GM12872 (cell line): ENCODE measurements at regions not wholly inside any gene's neighbourhood (a gene's known extent, or its start where the extent isn't known, plus 50 kb on each side); places are given as distances from the start of the nearest gene placed in this dataset.

Experiments
- TF ChIP-seq, protein P1 (sequence below): IDR thresholded peaks from 3 replicates; pipeline ENCODE4 v1.5.1; 2011; ENCODE audit warnings: low read depth, mild to moderate bottlenecking, low read length, moderate library complexity; ENCODE audit not compliant: insufficient read depth

DNA sequence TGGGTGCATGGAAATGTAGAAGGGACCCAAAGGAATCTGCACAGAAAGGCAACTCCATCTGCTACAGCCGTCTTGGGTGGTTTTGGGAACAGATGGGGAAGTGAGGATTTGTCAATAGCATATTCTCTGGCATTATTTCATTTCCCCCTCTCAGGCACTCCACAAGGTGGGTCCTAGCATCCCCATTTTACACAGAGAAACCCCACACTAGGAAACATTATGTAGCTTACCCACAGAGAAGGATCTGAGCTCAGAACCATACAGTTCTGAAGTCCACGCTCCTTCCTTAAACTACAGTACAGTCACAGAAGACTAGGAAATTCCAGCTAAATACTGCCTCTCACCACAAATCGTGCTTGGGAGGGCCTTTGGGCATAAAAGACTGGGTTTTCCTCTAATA, 61.2 kb upstream of the CTNNB1 start:
- TF ChIP-seq, protein P1, sequence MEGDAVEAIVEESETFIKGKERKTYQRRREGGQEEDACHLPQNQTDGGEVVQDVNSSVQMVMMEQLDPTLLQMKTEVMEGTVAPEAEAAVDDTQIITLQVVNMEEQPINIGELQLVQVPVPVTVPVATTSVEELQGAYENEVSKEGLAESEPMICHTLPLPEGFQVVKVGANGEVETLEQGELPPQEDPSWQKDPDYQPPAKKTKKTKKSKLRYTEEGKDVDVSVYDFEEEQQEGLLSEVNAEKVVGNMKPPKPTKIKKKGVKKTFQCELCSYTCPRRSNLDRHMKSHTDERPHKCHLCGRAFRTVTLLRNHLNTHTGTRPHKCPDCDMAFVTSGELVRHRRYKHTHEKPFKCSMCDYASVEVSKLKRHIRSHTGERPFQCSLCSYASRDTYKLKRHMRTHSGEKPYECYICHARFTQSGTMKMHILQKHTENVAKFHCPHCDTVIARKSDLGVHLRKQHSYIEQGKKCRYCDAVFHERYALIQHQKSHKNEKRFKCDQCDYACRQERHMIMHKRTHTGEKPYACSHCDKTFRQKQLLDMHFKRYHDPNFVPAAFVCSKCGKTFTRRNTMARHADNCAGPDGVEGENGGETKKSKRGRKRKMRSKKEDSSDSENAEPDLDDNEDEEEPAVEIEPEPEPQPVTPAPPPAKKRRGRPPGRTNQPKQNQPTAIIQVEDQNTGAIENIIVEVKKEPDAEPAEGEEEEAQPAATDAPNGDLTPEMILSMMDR, result no peak

DNA sequence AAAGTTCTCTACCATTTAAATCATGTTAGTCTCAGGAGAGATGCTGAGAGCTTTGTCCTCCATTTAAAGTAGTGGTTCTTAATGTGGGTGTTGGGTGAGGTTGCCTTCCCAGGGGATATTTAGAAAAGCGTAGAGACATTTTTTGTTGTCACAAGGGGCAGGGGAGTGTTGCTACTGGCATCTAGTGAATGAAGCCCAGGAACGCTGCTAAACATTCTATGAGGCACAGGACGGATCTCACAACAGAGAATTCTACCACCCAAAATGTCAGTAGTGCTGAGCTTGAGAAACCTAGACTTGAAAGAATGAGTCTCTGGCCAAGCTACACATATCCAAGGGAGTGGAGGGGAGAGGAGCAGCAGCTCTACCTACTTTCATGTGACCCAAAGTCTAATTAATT, 60.7 kb upstream of the CTNNB1 start:
- TF ChIP-seq, protein P1, result no peak

DNA sequence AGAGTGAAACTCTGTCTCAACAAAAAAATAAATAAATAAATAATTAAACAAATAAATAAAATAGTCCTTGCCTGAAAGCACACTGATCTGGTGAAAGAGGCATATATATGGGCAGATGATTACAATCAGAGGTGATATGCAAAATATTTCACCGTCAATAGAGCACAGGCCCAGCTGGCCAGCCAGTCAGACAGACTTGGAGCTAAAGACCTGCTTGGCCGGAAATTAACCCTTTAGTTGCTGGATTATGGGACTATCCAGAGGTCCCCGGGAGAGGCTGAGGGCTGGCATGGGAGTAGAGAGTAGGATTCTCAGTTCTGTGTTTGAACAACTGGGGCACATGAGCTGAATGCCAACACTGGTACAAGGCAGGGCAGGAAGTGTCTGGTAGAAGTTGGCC, 59.1 kb upstream of the CTNNB1 start:
- TF ChIP-seq, protein P1, result no peak

DNA sequence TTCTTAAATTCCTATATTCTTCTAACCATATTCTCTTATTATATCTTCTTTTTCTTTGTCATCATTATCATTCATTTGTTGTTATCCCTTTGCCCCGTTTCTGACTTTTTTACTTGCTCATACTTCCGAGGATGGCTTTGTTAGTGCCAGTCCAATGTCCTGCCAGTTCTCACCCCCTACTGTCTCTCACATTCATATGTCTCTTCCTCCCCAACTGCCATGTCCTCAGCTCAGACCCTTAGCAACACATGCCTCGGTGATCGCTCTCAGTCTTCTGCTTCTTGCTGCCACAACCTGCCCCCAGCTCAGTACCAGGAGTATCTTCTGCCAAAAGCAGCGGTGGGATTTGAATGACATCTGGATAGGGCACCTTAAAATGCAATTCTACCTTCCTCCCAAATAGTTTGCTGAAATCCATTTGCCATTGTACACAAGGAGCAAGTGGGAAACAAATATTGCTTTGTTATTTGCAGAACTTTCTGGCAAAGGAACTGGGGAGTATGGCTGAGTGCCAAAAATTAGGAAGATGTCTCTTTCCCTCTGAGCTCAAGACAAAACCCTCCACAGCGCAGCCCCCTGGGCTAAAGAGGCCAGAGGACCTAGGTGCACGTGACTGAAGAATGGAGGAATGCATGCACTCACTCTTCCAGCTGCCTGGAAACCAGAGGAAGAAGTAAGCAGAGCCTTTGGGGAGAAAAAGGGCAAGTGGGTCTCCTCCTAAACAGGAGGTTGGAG, 57.7 kb upstream of the CTNNB1 start:
- TF ChIP-seq, protein P1, result no peak

DNA sequence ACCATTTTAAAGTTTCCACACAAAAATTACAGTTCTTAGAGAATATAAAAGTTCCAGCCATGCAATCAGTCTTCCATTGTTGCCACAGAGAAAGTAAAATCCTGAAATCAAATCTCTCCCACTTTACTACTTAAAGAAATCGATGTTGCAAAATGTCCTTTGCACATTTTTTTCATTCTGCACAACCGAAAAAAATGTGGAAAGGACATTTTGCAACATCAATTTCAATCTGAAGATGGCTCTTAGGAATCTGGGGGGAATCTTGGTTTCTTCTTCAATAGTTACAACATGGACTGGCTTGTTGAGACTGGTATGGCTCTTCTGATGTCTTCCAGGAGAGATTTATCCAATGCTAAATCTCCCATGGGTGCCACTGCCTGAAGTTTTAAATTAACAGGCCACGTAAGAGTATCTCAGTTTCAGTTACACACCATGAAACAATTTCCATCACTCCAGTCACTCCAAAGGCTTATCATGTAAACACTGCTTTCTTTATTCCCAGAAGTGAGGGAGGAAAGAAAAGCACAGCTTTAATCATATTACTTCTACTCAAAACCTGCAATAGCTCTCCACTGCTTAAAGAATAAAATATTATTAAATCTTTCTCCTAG, 55.8 kb upstream of the CTNNB1 start:
- TF ChIP-seq, protein P1, result no peak

DNA sequence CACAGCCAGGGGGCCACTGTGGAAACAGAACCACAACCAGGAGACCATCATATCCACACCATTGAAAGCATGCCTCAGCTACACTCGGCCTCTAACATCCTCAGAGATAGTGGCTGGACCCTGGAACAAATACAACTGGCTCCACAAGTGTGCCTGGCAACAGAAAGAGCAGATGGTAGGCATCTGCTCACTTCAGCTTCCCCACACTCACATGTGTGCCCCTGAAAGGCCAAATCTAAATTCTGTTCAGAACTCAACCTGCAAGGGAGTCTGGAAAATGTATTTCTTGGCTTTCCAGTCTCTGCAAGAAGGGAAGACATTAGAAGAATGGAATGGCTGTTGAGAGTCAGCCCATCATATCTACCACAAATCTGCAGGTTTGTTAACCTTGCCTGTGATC, 54.7 kb upstream of the CTNNB1 start:
- TF ChIP-seq, protein P1, result no peak

DNA sequence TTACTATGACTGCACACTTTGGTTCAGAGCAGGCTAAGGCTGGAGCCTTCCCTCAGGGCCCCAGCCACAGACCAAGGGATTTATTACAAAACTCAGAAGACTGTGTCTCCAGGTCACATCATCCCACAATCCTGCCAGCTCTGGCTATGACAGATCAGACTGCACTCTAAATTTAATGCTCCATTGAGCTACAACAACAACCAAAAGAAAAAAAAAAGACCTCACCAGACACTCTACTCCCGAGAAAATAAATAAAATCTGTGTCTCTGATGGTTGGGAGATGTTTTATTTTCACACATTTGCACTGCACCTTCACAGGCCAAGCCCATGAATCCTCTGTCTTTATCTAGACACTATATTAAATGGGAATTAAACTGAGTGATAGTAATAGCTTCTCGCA, 50.8 kb upstream of the CTNNB1 start:
- TF ChIP-seq, protein P1, result no peak
